ENCODE measurements at regions not wholly inside any gene's neighbourhood (a gene's known extent, or its start where the extent isn't known, plus 50 kb on each side); places are given as distances from the start of the nearest gene placed in this dataset.

DNA sequence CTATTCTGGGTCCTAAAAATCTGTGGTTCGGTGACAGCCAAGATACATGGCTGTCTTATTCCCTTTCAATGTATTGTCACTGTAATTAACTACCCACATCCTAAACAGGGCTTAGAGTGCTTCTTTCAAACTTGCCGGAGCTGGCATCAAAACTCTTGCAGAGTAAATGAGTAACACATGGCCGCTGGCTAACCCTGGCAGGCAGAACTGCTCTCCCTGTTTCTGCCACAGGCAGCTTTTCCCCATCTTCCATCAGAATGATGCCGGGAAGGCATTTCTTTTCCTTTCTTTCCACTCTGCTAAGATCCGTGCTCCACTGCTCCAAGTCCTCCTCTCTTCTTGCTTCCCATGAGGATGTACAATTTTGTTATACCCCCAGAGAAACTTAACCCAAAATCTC is 54.8 kb upstream of the PTPRM start:
- no peak for TF ChIP-seq POLR2A (IDR thresholded peaks at IDR 0.05)
- TF ChIP-seq, protein P1, sequence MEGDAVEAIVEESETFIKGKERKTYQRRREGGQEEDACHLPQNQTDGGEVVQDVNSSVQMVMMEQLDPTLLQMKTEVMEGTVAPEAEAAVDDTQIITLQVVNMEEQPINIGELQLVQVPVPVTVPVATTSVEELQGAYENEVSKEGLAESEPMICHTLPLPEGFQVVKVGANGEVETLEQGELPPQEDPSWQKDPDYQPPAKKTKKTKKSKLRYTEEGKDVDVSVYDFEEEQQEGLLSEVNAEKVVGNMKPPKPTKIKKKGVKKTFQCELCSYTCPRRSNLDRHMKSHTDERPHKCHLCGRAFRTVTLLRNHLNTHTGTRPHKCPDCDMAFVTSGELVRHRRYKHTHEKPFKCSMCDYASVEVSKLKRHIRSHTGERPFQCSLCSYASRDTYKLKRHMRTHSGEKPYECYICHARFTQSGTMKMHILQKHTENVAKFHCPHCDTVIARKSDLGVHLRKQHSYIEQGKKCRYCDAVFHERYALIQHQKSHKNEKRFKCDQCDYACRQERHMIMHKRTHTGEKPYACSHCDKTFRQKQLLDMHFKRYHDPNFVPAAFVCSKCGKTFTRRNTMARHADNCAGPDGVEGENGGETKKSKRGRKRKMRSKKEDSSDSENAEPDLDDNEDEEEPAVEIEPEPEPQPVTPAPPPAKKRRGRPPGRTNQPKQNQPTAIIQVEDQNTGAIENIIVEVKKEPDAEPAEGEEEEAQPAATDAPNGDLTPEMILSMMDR (IDR thresholded peaks at IDR 0.05): no peak

Data from thyroid gland (tissue), 4 donors.